H9 (cell line): ENCODE measurements at regions not wholly inside any gene's neighbourhood (a gene's known extent, or its start where the extent isn't known, plus 50 kb on each side); places are given as distances from the start of the nearest gene placed in this dataset.

Source experiments
- DNase-seq: peaks from one replicate; pipeline ENCODE4 v3.0.0-alpha.2; 2017
- H2AFZ ChIP-seq: one replicate; pipeline ENCODE4 v1.6.1; 2013; ENCODE audit warnings: mild to moderate bottlenecking, low read length, control low read depth, moderate library complexity
- H2AK5ac ChIP-seq: 2 replicates; pipeline ENCODE4 v1.6.1; 2013; ENCODE audit warnings: low read length, control low read depth, mixed read lengths; ENCODE audit not compliant: insufficient read length
- H2BK120ac ChIP-seq: one replicate; pipeline ENCODE4 v1.6.1; 2013; ENCODE audit warnings: low read depth, mild to moderate bottlenecking, low read length, control low read depth, inconsistent platforms; ENCODE audit not compliant: poor library complexity, severe bottlenecking
- H2BK12ac ChIP-seq: 2 replicates; pipeline ENCODE4 v1.6.1; 2013; ENCODE audit warnings: low read length, control low read depth, mixed read lengths, low read depth; ENCODE audit not compliant: insufficient read length
- H2BK15ac ChIP-seq: 2 replicates; pipeline ENCODE4 v1.6.1; 2013; ENCODE audit warnings: low read depth, low read length, control low read depth
- H2BK20ac ChIP-seq: one replicate; pipeline ENCODE4 v1.6.1; 2013; ENCODE audit warnings: low read depth, mild to moderate bottlenecking, low read length, control low read depth, inconsistent platforms; ENCODE audit not compliant: poor library complexity, severe bottlenecking
- H2BK5ac ChIP-seq: 2 replicates; pipeline ENCODE4 v1.6.1; 2013; ENCODE audit warnings: low read length, control low read depth, mixed read lengths; ENCODE audit not compliant: insufficient read length
- H3K14ac ChIP-seq: 2 replicates; pipeline ENCODE4 v1.6.1; 2013; ENCODE audit warnings: low read length, control low read depth; ENCODE audit not compliant: insufficient read depth
- H3K18ac ChIP-seq: 2 replicates; pipeline ENCODE4 v1.6.1; 2013; ENCODE audit warnings: low read depth, mild to moderate bottlenecking, mixed read lengths, low read length, control low read depth; ENCODE audit not compliant: insufficient read length
- H3K23ac ChIP-seq: 2 replicates; pipeline ENCODE4 v1.6.1; 2013; ENCODE audit warnings: low read length, control low read depth, mixed read lengths, low read depth; ENCODE audit not compliant: insufficient read length
- H3K23me2 ChIP-seq: 2 replicates; pipeline ENCODE4 v1.6.1; 2013; ENCODE audit warnings: low read depth, mild to moderate bottlenecking, mixed read lengths, low read length, control low read depth; ENCODE audit not compliant: insufficient read length, poor library complexity, severe bottlenecking
- H3K27ac ChIP-seq: 2 replicates; pipeline ENCODE4 v1.5.1; 2013; ENCODE audit warnings: low read length, control low read depth, mixed read lengths, low read depth; ENCODE audit not compliant: insufficient read length
- H3K27me3 ChIP-seq: 2 replicates; pipeline ENCODE4 v1.6.1; 2013; ENCODE audit warnings: low read length, control low read depth, inconsistent platforms; ENCODE audit not compliant: insufficient read depth
- H3K4ac ChIP-seq: 2 replicates; pipeline ENCODE4 v1.6.1; 2013; ENCODE audit warnings: low read depth, mild to moderate bottlenecking, control low read depth, inconsistent platforms, low read length, moderate library complexity
- H3K4me1 ChIP-seq: 2 replicates; pipeline ENCODE4 v1.6.1; 2013; ENCODE audit warnings: low read length, control low read depth, inconsistent platforms; ENCODE audit not compliant: insufficient read depth
- H3K4me2 ChIP-seq: 2 replicates; pipeline ENCODE4 v1.6.1; 2013; ENCODE audit warnings: low read length, control low read depth, mixed read lengths; ENCODE audit not compliant: insufficient read length, insufficient read depth
- H3K56ac ChIP-seq: 2 replicates; pipeline ENCODE4 v1.6.1; 2013; ENCODE audit warnings: low read depth, mild to moderate bottlenecking, mixed read lengths, low read length, control low read depth; ENCODE audit not compliant: insufficient read length
- H3K79me1 ChIP-seq: 2 replicates; pipeline ENCODE4 v1.6.1; 2013; ENCODE audit warnings: low read depth, mild to moderate bottlenecking, moderate library complexity, low read length, control low read depth, inconsistent platforms; ENCODE audit not compliant: insufficient read depth, poor library complexity, severe bottlenecking
- H3K79me2 ChIP-seq: 2 replicates; pipeline ENCODE4 v1.6.1; 2013; ENCODE audit warnings: low read length, control low read depth, inconsistent platforms; ENCODE audit not compliant: insufficient read depth
- H3K9ac ChIP-seq: 2 replicates; pipeline ENCODE4 v1.6.1; 2013; ENCODE audit warnings: low read length, control low read depth, mixed read lengths; ENCODE audit not compliant: insufficient read length; ENCODE audit errors: extremely low read depth
- H3K9me3 ChIP-seq: one replicate; pipeline ENCODE4 v1.6.1; 2013; ENCODE audit warnings: low read depth, low read length, inconsistent platforms; ENCODE audit not compliant: control insufficient read depth
- H3T11ph ChIP-seq: one replicate; pipeline ENCODE4 v1.6.1; 2013; ENCODE audit warnings: mild to moderate bottlenecking, low read length, control low read depth, inconsistent platforms
- H4K20me1 ChIP-seq: one replicate; pipeline ENCODE4 v1.6.1; 2013; ENCODE audit not compliant: control insufficient read depth, insufficient read length, insufficient read depth
- H4K5ac ChIP-seq: 2 replicates; pipeline ENCODE4 v1.6.1; 2013; ENCODE audit warnings: low read depth, mild to moderate bottlenecking, mixed read lengths, low read length, control low read depth; ENCODE audit not compliant: insufficient read length
- H4K8ac ChIP-seq: replicated peaks from 2 replicates; pipeline ENCODE4 v1.6.1; 2013; ENCODE audit warnings: low read length, control low read depth, mixed read lengths, low read depth; ENCODE audit not compliant: insufficient read length
- H4K91ac ChIP-seq: 2 replicates; pipeline ENCODE4 v1.6.1; 2013; ENCODE audit warnings: low read depth, mild to moderate bottlenecking, moderate library complexity, mixed read lengths, low read length, control low read depth; ENCODE audit not compliant: insufficient read length
- H3K27ac Mint-ChIP-seq, 3 experiments: 2 replicates in 2 of 3; 3 replicates in 1 of 3; pipeline ENCODE4 v1.8.0; 2020 to 2021; ENCODE audit warnings: mixed read lengths in 3 of 3, mild to moderate bottlenecking in 1 of 3, moderate library complexity in 1 of 3
- H3K27me3 Mint-ChIP-seq: 2 replicates; pipeline ENCODE4 v1.8.0; 2021; ENCODE audit warnings: low read depth, mild to moderate bottlenecking, moderate library complexity, mixed read lengths
- H3K36me3 Mint-ChIP-seq, 3 experiments: 2 replicates in 2 of 3; 3 replicates in 1 of 3; pipeline ENCODE4 v1.8.0; 2020 to 2021; ENCODE audit warnings: low read depth in 3 of 3, mixed read lengths in 3 of 3; ENCODE audit not compliant: insufficient read depth in 1 of 3
- H3K4me1 Mint-ChIP-seq, 2 experiments: 2 replicates each; pipeline ENCODE4 v1.8.0; 2020; ENCODE audit warnings: mixed read lengths in 2 of 2
- H3K4me3 Mint-ChIP-seq, 2 experiments: 2 replicates in 1 of 2; 3 replicates in 1 of 2; pipeline ENCODE4 v1.8.0; 2020 to 2021; ENCODE audit warnings: mild to moderate bottlenecking in 2 of 2, mixed read lengths in 2 of 2, moderate library complexity in 1 of 2
- H3K9me3 Mint-ChIP-seq, 2 experiments: 2 replicates in 1 of 2; 3 replicates in 1 of 2; pipeline ENCODE4 v1.8.0; 2020; ENCODE audit warnings: mild to moderate bottlenecking in 2 of 2, mixed read lengths in 2 of 2, moderate library complexity in 1 of 2
- WGBS: extraction: QIAGEN DNeasy Blood & Tissue Kit; methylation state at CpG from one replicate; pipeline ENCODE4 v1.1.7; 2013; ENCODE audit warnings: missing lambda C conversion rate, low lambda C conversion rate, mixed read lengths; ENCODE audit not compliant: insufficient read length; ENCODE audit errors: extremely low coverage; 5-methylcytosine and 5-hydroxymethylcytosine counted together
- TF ChIP-seq, protein P1 (sequence below): fragments of 200-600 bp; sonication (generic); conservative IDR thresholded peaks from 3 replicates; pipeline ENCODE4 v1.8.0; 2021; ENCODE audit warnings: antibody characterized with exemption, mild to moderate bottlenecking

DNA sequence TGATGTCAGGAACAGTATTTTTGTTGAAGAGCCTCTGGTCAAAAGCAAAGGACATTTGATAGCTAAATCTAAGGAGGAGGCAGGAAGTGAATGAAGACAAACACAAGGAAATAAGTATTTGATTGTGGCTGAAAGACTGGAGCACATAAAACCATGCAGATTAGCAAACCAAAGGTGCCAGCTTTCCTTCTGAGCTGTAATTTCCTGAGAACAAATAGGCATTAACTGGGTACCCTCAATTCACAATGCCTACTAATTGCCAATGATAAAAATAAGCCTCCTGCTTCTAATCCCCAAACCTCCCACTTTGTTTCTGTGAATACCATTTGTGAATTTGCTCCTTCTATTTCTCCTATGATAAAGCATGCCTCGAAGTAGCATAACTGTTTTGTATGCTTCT, 1279.6 kb upstream of the USP15 start:
- TF ChIP-seq, protein P1, sequence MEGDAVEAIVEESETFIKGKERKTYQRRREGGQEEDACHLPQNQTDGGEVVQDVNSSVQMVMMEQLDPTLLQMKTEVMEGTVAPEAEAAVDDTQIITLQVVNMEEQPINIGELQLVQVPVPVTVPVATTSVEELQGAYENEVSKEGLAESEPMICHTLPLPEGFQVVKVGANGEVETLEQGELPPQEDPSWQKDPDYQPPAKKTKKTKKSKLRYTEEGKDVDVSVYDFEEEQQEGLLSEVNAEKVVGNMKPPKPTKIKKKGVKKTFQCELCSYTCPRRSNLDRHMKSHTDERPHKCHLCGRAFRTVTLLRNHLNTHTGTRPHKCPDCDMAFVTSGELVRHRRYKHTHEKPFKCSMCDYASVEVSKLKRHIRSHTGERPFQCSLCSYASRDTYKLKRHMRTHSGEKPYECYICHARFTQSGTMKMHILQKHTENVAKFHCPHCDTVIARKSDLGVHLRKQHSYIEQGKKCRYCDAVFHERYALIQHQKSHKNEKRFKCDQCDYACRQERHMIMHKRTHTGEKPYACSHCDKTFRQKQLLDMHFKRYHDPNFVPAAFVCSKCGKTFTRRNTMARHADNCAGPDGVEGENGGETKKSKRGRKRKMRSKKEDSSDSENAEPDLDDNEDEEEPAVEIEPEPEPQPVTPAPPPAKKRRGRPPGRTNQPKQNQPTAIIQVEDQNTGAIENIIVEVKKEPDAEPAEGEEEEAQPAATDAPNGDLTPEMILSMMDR: no peak
- Histone ChIP-seq H3K23ac (no peak overlapping the region), H3K56ac (no peak overlapping the region), H3K27me3 (no peaks in the 10 kb centered on the region), H3K79me2 (no peaks in the 10 kb centered on the region), H3K4me2 (no peak overlapping the region), H3K18ac (no peak overlapping the region), H2BK20ac (no peak overlapping the region), H4K5ac (no peak overlapping the region), H3K79me1 (no peaks in the 10 kb centered on the region), H4K91ac (no peak overlapping the region), H4K8ac (no peak overlapping the region), H3K4ac (no peak overlapping the region), H2BK120ac (no peak overlapping the region), H3K23me2 (no peaks in the 10 kb centered on the region), H2BK15ac (no peak overlapping the region), H2BK5ac (no peak overlapping the region), H2AFZ (no peak overlapping the region), H3T11ph (no peak overlapping the region), H2BK12ac (no peak overlapping the region), H3K27ac (no peak overlapping the region), H4K20me1 (no peaks in the 10 kb centered on the region), H3K9me3 (no peaks in the 10 kb centered on the region), H3K9ac (no peak overlapping the region), H2AK5ac (no peak overlapping the region), H3K4me1 (no peaks in the 10 kb centered on the region; the same call in 1 of the 2 replicates), H3K14ac (no peak overlapping the region)
- Mint-ChIP-seq H3K36me3 (peaks cover 0 to 12% (median 9%) of the 10 kb centered on the region in 3 experiments; a peak in 4 of 7 replicates), H3K4me1 (peaks cover 12 to 29% of the 10 kb centered on the region in 2 experiments), H3K4me3 (no peak overlapping the region; a peak in 1 of 5 replicates), H3K27ac (peak overlapping the region; percentile 35 to 73 (median 36); a peak in 4 of 7 replicates), H3K27me3 (no peaks in the 10 kb centered on the region), H3K9me3 (peaks cover 6 to 16% of the 10 kb centered on the region in 2 experiments; a peak in 4 of 5 replicates)
- no peak for DNase-seq
- WGBS: no CpG with 5 or more reads among the region's 1 CpG
